Retina (tissue), 1 donor: ENCODE measurements at regions not wholly inside any gene's neighbourhood (a gene's known extent, or its start where the extent isn't known, plus 50 kb on each side); places are given as distances from the start of the nearest gene placed in this dataset.

Experiments
- DNase-seq: peaks from one replicate; pipeline ENCODE4 v3.0.0-alpha.2; 2016

DNA sequence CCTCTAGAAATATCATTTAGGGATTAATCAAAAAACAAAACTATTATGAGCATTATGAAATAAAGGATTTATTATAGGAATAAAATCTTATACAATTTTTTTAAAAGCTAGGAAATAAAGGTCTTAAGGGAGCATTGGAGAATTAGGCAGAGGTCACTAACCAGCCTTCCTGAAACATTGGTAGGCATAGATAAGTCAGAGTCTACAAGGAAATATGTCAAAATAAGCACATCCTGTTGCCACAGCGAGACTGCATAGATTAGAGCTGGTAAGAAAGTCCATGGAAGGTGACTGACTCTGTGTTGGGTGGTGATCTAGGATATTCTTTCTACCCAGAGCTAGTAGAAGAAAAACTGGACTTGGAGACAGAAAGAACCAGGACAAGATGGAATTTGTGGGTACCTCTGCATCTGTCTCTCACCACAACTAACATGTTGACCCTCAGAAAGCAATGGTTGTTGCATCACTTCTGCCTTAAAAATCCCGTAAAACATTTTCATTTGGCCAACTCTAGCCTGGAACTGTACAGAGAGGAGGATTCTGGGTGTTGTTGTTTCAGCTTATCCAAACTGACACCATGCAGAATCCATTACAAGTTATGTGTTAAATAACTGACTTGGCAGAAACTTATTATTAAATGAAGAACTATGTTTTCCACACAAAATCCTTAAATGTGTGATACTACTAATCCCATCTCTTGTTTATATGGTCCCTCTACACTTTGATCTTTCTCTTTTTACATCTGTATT, 77.1 kb downstream of the FBXO5 start:
- no peak for DNase-seq

DNA sequence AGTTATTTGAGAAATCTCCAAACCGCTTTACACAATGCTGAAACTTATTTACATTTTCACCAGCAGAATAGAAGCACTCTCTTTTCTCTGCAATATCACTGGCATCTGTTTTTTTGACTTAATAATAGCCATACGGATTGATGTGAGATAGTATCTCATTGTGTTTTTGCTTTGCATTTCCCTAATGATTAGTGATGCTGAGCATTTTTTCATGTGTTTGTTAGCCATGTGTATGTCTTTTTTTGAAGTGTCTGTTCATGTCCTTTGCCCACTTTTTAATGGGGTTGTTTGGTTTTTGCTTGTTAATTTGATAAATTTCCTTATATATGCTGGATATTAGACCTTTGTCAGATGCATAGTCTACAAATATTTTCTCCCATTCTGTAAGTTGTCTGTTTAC, 73.6 kb downstream of the FBXO5 start:
- no peak for DNase-seq

DNA sequence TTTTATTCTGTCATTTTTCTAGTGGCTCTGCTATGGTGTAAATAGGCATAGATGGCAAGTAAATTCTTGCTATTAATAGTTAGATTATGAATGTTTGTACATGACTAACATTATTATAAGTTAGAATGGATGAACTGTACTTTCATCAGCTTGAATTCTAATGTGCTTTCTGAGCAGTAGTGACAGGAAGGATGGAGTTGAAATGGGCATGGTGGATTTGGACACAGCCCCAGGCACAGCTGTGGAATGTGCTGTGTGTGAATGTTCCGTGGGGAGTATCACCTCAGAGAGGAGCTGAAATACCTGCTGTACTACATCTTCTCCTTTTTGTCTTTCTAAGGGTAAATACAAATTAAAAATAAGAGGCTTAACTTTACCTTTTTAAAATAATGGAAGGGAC, 66.8 kb downstream of the FBXO5 start:
- no peak for DNase-seq

DNA sequence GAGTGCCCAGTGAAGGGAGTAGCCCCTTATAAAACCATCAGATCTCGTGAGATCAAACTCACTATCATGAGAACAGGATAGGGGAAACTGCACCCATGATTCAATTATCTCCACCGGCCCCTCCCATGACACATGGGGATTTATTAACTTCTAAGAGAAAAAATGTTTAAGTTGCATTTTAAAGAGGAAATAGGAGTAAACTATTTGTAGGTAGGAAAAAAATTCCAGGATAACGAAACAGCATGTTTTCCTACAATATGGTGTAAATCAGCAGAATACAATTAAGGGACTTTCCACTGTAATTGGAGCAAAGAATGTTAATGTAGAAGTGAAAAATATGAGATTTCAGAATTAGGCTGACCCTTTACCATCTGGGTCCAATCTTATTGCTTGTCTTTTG, 63.9 kb downstream of the FBXO5 start:
- no peak for DNase-seq

DNA sequence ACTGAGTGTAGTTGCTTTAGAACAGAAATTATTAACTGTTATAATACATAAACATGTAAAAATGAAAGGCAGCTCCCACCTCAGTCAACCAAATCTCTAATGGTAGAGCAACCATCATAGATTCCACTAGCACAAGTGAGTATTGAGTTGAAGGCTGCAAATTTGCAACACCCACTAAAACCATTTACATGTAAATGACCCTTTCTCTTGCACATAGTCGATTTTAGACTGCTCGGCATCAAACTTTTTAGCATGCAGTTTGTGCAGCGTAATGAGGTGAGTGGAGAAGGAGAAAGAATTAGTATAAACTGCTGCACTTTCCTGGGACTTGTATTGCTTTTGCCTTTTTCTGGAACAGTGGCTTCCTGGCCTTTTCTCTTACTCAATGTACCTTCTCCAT, 62.8 kb downstream of the FBXO5 start:
- DNase-seq, result no peak
